H1 (cell line): ENCODE measurements at regions not wholly inside any gene's neighbourhood (a gene's known extent, or its start where the extent isn't known, plus 50 kb on each side); places are given as distances from the start of the nearest gene placed in this dataset.

Experiments
- CTCF ChIA-PET: fragments of 300-600 bp; sonication (Branson Sonifier 250); formaldehyde crosslinking; loops from one replicate; lab custom pipeline; 2021; ENCODE audit not compliant: partially characterized antibody; lab: Charles Lee
- POLR2A ChIA-PET: fragments of 300-600 bp; sonication (Branson Sonifier 250); formaldehyde crosslinking; loops from one replicate; lab custom pipeline; 2021; ENCODE audit warnings: inconsistent platforms; ENCODE audit not compliant: partially characterized antibody; lab: Charles Lee
- DNase-seq, 2 experiments: peaks; one replicate each; pipeline versions ENCODE4 v3.0.0 to v3.0.0-alpha.2; 2010 to 2022; ENCODE audit warnings: low spot score in 2 of 2, low read depth in 1 of 2, mixed read lengths in 1 of 2
- FAIRE-seq: peaks from 2 replicates; lab custom pipeline; 2011; peaks lifted over from hg19 to GRCh38; lab: Jason Lieb, UNC
- H2AFZ ChIP-seq: 2 replicates; pipeline ENCODE4 v1.8.1; 2012; ENCODE audit warnings: low read length, inconsistent platforms
- H2AK5ac ChIP-seq: 2 replicates; pipeline ENCODE4 v1.6.1; 2013; ENCODE audit warnings: low read depth, low read length
- H2BK120ac ChIP-seq: replicated peaks from 2 replicates; pipeline ENCODE3; 2013; ENCODE audit warnings: low read depth, low read length, inconsistent platforms
- H2BK12ac ChIP-seq: 2 replicates; pipeline ENCODE4 v1.6.1; 2013; ENCODE audit warnings: low read depth, low read length
- H2BK15ac ChIP-seq: 2 replicates; pipeline ENCODE4 v1.6.1; 2013; ENCODE audit warnings: low read length
- H2BK20ac ChIP-seq: 2 replicates; pipeline ENCODE4 v1.6.1; 2013; ENCODE audit warnings: low read length
- H2BK5ac ChIP-seq: 2 replicates; pipeline ENCODE4 v1.6.1; 2013; ENCODE audit warnings: low read depth, low read length
- H3K14ac ChIP-seq: 2 replicates; pipeline ENCODE4 v1.6.1; 2013; ENCODE audit warnings: inconsistent platforms; ENCODE audit not compliant: insufficient read length
- H3K18ac ChIP-seq: 2 replicates; pipeline ENCODE4 v1.6.1; 2013; ENCODE audit warnings: low read length; ENCODE audit errors: extremely low read depth
- H3K23ac ChIP-seq: 2 replicates; pipeline ENCODE4 v1.6.1; 2013; ENCODE audit warnings: inconsistent platforms; ENCODE audit not compliant: insufficient read length
- H3K23me2 ChIP-seq: 2 replicates; pipeline ENCODE4 v1.6.1; 2013; ENCODE audit warnings: low read depth, low read length
- H3K27ac ChIP-seq: 2 replicates; pipeline ENCODE4 v1.6.1; 2011; ENCODE audit warnings: low read depth, low read length, inconsistent platforms
- H3K27me3 ChIP-seq, 4 experiments: replicated peaks in 1 of 4; 1 replicate in 1 of 4; 2 replicates in 3 of 4; pipeline versions ENCODE4 v1.6.1 to v1.8.1; 2011 to 2013; ENCODE audit warnings: low read length in 3 of 4, mild to moderate bottlenecking in 3 of 4, inconsistent platforms in 2 of 4, mixed read lengths in 2 of 4, moderate library complexity in 1 of 4; ENCODE audit not compliant: control insufficient read depth in 3 of 4, insufficient read depth in 3 of 4; ENCODE audit errors: extremely low read depth in 1 of 4
- H3K36me3 ChIP-seq, 4 experiments: 2 replicates each; pipeline versions ENCODE4 v1.6.1 to v1.8.1; 2011 to 2013; ENCODE audit warnings: mild to moderate bottlenecking in 4 of 4, low read length in 3 of 4, moderate library complexity in 2 of 4, control low read depth in 1 of 4, inconsistent platforms in 1 of 4; ENCODE audit not compliant: insufficient read depth in 4 of 4, control insufficient read depth in 2 of 4
- H3K4ac ChIP-seq: replicated peaks from 2 replicates; pipeline ENCODE3; 2013; ENCODE audit warnings: low read length, low read depth, mixed read lengths, inconsistent platforms; ENCODE audit not compliant: insufficient read length
- H3K4me1 ChIP-seq, 4 experiments: replicated peaks in 1 of 4; 1 replicate in 1 of 4; 2 replicates in 3 of 4; pipeline versions ENCODE4 v1.6.1 to v1.8.1; 2011 to 2013; ENCODE audit warnings: low read length in 3 of 4, inconsistent platforms in 2 of 4, mixed read lengths in 1 of 4; ENCODE audit not compliant: insufficient read depth in 4 of 4, control insufficient read depth in 3 of 4
- H3K4me2 ChIP-seq, 2 experiments: 2 replicates each; pipeline versions ENCODE4 v1.6.1 to v1.8.1; 2011 to 2013; ENCODE audit warnings: low read depth in 2 of 2, low read length in 2 of 2, control low read depth in 1 of 2, inconsistent platforms in 1 of 2, mild to moderate bottlenecking in 1 of 2; ENCODE audit not compliant: insufficient read depth in 1 of 2
- H3K4me3 ChIP-seq, 4 experiments: fragments of 200-600, 300-600 bp in 1 of 4; sonication (generic), shearing (Covaris generic), sonication (Bioruptor Twin) in 1 of 4; 2 replicates each; pipeline versions ENCODE4 v1.5.1 to v1.8.1; 2011 to 2016; ENCODE audit warnings: low read length in 4 of 4, low read depth in 3 of 4, control low read depth in 2 of 4, inconsistent platforms in 2 of 4, mild to moderate bottlenecking in 2 of 4, mixed read lengths in 1 of 4, moderate library complexity in 1 of 4; ENCODE audit not compliant: insufficient read depth in 2 of 4; ENCODE audit errors: extremely low read depth in 1 of 4
- H3K56ac ChIP-seq: replicated peaks from 2 replicates; pipeline ENCODE3; 2013; ENCODE audit warnings: low read depth, mild to moderate bottlenecking, mixed read lengths, low read length, inconsistent platforms; ENCODE audit not compliant: insufficient read length
- H3K79me1 ChIP-seq: 2 replicates; pipeline ENCODE4 v1.6.1; 2013; ENCODE audit warnings: low read depth, low read length, control low read depth
- H3K79me2 ChIP-seq, 2 experiments: 2 replicates each; pipeline versions ENCODE4 v1.6.1 to v1.8.1; 2012 to 2013; ENCODE audit warnings: low read length in 2 of 2, mild to moderate bottlenecking in 2 of 2, inconsistent platforms in 1 of 2; ENCODE audit not compliant: insufficient read depth in 2 of 2, control insufficient read depth in 1 of 2
- H3K9ac ChIP-seq, 4 experiments: replicated peaks in 1 of 4; 1 replicate in 1 of 4; 2 replicates in 3 of 4; pipeline versions ENCODE4 v1.6.1 to v1.8.1; 2011 to 2013; ENCODE audit warnings: low read depth in 3 of 4, low read length in 3 of 4, control low read depth in 2 of 4, mild to moderate bottlenecking in 2 of 4, moderate library complexity in 2 of 4, inconsistent platforms in 1 of 4; ENCODE audit errors: extremely low read depth in 1 of 4
- H3K9me3 ChIP-seq, 2 experiments: 2 replicates each; pipeline versions ENCODE4 v1.6.1 to v1.8.1; 2012 to 2013; ENCODE audit warnings: mild to moderate bottlenecking in 2 of 2, moderate library complexity in 2 of 2, control low read depth in 1 of 2, inconsistent platforms in 1 of 2, low read depth in 1 of 2, low read length in 1 of 2, mixed read lengths in 1 of 2; ENCODE audit not compliant: insufficient read depth in 2 of 2
- H4K20me1 ChIP-seq, 2 experiments: replicated peaks in 1 of 2; 2 replicates each; pipeline versions ENCODE3 to v1.8.1; 2011 to 2013; ENCODE audit warnings: inconsistent platforms in 2 of 2, low read length in 2 of 2, mild to moderate bottlenecking in 1 of 2; ENCODE audit not compliant: insufficient read depth in 2 of 2, control insufficient read depth in 1 of 2
- H4K5ac ChIP-seq: 2 replicates; pipeline ENCODE4 v1.6.1; 2013; ENCODE audit warnings: low read length, low read depth, mixed read lengths, inconsistent platforms; ENCODE audit not compliant: insufficient read length
- H4K8ac ChIP-seq: 2 replicates; pipeline ENCODE4 v1.8.0; 2013; ENCODE audit warnings: mild to moderate bottlenecking, moderate library complexity, low read length, inconsistent platforms; ENCODE audit not compliant: insufficient read depth; ENCODE audit errors: extremely low read depth
- H4K91ac ChIP-seq: replicated peaks from 2 replicates; pipeline ENCODE3; 2013; ENCODE audit warnings: low read length, mixed read lengths, inconsistent platforms; ENCODE audit not compliant: insufficient read length
- CEBPB ChIP-seq: IDR thresholded peaks from 2 replicates; pipeline ENCODE4 v1.6.1; 2012; ENCODE audit warnings: low read depth, low read length
- EZH2 ChIP-seq: fragments of 200-600 bp; sonication (generic); IDR thresholded peaks from 2 replicates; pipeline ENCODE4 v1.7.1; 2012; ENCODE audit warnings: low read depth, mild to moderate bottlenecking, moderate library complexity, low read length, inconsistent platforms; ENCODE audit not compliant: severe bottlenecking
- NANOG ChIP-seq: IDR thresholded peaks from 2 replicates; pipeline ENCODE4 v1.6.1; 2011; ENCODE audit warnings: low read length, low read depth, mild to moderate bottlenecking, inconsistent platforms; ENCODE audit not compliant: insufficient read depth, poor library complexity, severe bottlenecking
- PHF8 ChIP-seq: fragments of 200-600 bp; sonication (generic); conservative IDR thresholded peaks from 2 replicates; pipeline ENCODE4 v1.7.1; 2012; ENCODE audit warnings: low read depth, mild to moderate bottlenecking, inconsistent platforms, low read length, moderate library complexity
- RBBP5 ChIP-seq: IDR thresholded peaks from 2 replicates; pipeline ENCODE4 v1.7.1; 2012; ENCODE audit warnings: low read depth, mild to moderate bottlenecking, inconsistent platforms, low read length, moderate library complexity, borderline replicate concordance
- RFX5 ChIP-seq: IDR thresholded peaks from 2 replicates; pipeline ENCODE4 v1.6.1; 2011; ENCODE audit warnings: low read depth, low read length, improper control_type of control experiment, borderline replicate concordance
- SAP30 ChIP-seq: fragments of 300-600 bp; sonication (generic); IDR thresholded peaks from 2 replicates; pipeline ENCODE4 v1.7.1; 2012; ENCODE audit warnings: low read length, moderate library complexity, mild to moderate bottlenecking, inconsistent platforms; ENCODE audit not compliant: insufficient read depth, insufficient replicate concordance
- TAF1 ChIP-seq: IDR thresholded peaks from 2 replicates; pipeline ENCODE4 v1.6.1; 2011; ENCODE audit warnings: mild to moderate bottlenecking, low read depth, low read length
- TAF7 ChIP-seq: optimal IDR thresholded peaks from 2 replicates; pipeline ENCODE3; 2011; ENCODE audit warnings: low read depth, mild to moderate bottlenecking, inconsistent platforms, low read length, moderate library complexity, borderline replicate concordance
- TCF12 ChIP-seq: IDR thresholded peaks from 2 replicates; pipeline ENCODE4 v1.6.1; 2011; ENCODE audit warnings: low read depth, mild to moderate bottlenecking, low read length
- WGBS, 2 experiments: shearing (Covaris generic) in 1 of 2; methylation state at CpG; one replicate each; pipeline versions ENCODE4 v1.1.6 to v1.1.7; 2013 to 2015; ENCODE audit warnings: low lambda C conversion rate in 2 of 2, mixed read lengths in 2 of 2, inconsistent platforms in 1 of 2, low coverage in 1 of 2, missing lambda C conversion rate in 1 of 2; ENCODE audit not compliant: insufficient replicate concordance in 2 of 2, insufficient coverage in 1 of 2, insufficient read length in 1 of 2; ENCODE audit errors: extremely low coverage in 1 of 2, missing lambda C conversion rate in 1 of 2; 5-methylcytosine and 5-hydroxymethylcytosine counted together
- TF ChIP-seq, protein P1 (sequence below), 3 experiments: IDR thresholded peaks; 1 replicate in 2 of 3; 2 replicates in 1 of 3; pipeline versions ENCODE4 v1.5.1 to v1.6.1; 2011; ENCODE audit warnings: low read length in 3 of 3, mild to moderate bottlenecking in 3 of 3, inconsistent platforms in 2 of 3, low read depth in 1 of 3, moderate library complexity in 1 of 3; ENCODE audit not compliant: insufficient read depth in 1 of 3; ENCODE audit errors: control extremely low read depth in 1 of 3

DNA sequence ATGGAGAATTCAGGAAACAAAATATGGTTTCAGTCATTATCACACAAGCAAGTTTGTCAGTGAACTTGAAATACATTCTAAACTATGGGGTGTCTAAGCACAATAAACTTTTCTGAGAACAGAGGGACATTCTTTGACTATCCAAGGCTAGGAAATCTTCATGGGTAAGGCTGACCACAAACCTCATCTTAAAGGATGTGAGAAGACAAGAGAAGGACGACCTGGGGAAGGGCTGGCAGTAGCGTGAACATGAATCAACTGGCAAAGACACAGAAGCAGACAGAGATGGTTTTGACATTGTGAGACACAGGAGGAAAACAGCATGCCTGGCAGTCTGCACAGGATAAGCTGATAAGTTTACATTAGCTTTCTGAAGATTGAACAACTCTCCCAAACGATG, 752.4 kb upstream of the SLC8A1 start:
- Histone ChIP-seq H3K23me2 (no peaks in the 10 kb centered on the region), H3K4me2 (no peak overlapping the region), H3K9me3 (no peaks in the 10 kb centered on the region), H2BK20ac (no peak overlapping the region), H3K23ac (no peak overlapping the region), H2BK120ac (no peak overlapping the region), H4K20me1 (no peaks in the 10 kb centered on the region), H3K27ac (no peak overlapping the region), H3K4me3 (no peak overlapping the region), H3K36me3 (no peaks in the 10 kb centered on the region), H3K18ac (no peak overlapping the region), H2BK15ac (no peak overlapping the region), H4K5ac (no peak overlapping the region), H3K4ac (no peak overlapping the region), H2AFZ (peak overlapping the region; percentile 80; the same call in 1 of the 2 replicates), H4K8ac (no peak overlapping the region), H3K4me1 (0 out of 7 replicates have a peak, but pooled peaks cover 0 to 3% (median 0%) of the 10 kb centered on the region in 4 experiments), H3K14ac (no peak overlapping the region), H2BK5ac (no peak overlapping the region), H3K56ac (no peak overlapping the region), H3K79me1 (no peaks in the 10 kb centered on the region), H2AK5ac (no peak overlapping the region), H3K27me3 (peaks cover 0 to 1% (median 0%) of the 10 kb centered on the region in 4 experiments; a peak in 1 of 7 replicates), H2BK12ac (no peak overlapping the region), H4K91ac (no peak overlapping the region)
- WGBS, 2 experiments: 95% methylated on average over 3 of the region's 3 CpGs; no CpG with 5 or more reads in 1 of the 2 experiments
- ChIA-PET CTCF (no interaction called here), POLR2A (no interaction called here)
- FAIRE-seq: no peak
- TF ChIP-seq NANOG (no peak), CEBPB (no peak), TAF1 (no peak), TAF7 (no peak), SAP30 (no peak), EZH2 (no peak), TCF12 (no peak), RBBP5 (no peak), PHF8 (no peak), RFX5 (no peak)
- TF ChIP-seq, protein P1, sequence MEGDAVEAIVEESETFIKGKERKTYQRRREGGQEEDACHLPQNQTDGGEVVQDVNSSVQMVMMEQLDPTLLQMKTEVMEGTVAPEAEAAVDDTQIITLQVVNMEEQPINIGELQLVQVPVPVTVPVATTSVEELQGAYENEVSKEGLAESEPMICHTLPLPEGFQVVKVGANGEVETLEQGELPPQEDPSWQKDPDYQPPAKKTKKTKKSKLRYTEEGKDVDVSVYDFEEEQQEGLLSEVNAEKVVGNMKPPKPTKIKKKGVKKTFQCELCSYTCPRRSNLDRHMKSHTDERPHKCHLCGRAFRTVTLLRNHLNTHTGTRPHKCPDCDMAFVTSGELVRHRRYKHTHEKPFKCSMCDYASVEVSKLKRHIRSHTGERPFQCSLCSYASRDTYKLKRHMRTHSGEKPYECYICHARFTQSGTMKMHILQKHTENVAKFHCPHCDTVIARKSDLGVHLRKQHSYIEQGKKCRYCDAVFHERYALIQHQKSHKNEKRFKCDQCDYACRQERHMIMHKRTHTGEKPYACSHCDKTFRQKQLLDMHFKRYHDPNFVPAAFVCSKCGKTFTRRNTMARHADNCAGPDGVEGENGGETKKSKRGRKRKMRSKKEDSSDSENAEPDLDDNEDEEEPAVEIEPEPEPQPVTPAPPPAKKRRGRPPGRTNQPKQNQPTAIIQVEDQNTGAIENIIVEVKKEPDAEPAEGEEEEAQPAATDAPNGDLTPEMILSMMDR (IDR thresholded peaks at IDR 0.05; ENCODE audit: control extremely low read depth in 1 of 3, insufficient read depth in 1 of 3, low read depth in 1 of 3, low read length in 3 of 3): no peak
- TF ChIP-seq, all 59 proteins: peak for 0
- Histone ChIP-seq H3K79me2 (no peaks in the 10 kb centered on the region), H3K9ac (no peak overlapping the region)
- no peak for DNase-seq
